DND-41 (cell line): ENCODE measurements at regions not wholly inside any gene's neighbourhood (a gene's known extent, or its start where the extent isn't known, plus 50 kb on each side); places are given as distances from the start of the nearest gene placed in this dataset.

Experiments used
- ATAC-seq: fragments of 200-7000 bp; cut with Tn5 transposase; 3 replicates; pipeline ENCODE4 v1.9.1; 2021; ENCODE audit warnings: low read depth; ENCODE audit not compliant: insufficient read depth
- DNase-seq: peaks from one replicate; pipeline ENCODE4 v3.0.0-alpha.2; 2020
- H2AFZ ChIP-seq: 2 replicates; pipeline ENCODE4 v1.6.0; 2012; ENCODE audit warnings: low read depth, low read length
- H3K27ac ChIP-seq: 2 replicates; pipeline ENCODE4 v1.5.1; 2012; ENCODE audit warnings: low read length, inconsistent platforms
- H3K27me3 ChIP-seq: fragments of 200-600 bp; sonication (generic); 2 replicates; pipeline ENCODE4 v1.6.0; 2012; ENCODE audit warnings: low read length, mild to moderate bottlenecking, inconsistent platforms; ENCODE audit not compliant: insufficient read depth, poor library complexity
- H3K36me3 ChIP-seq: 2 replicates; pipeline ENCODE4 v1.5.1; 2012; ENCODE audit warnings: low read length, inconsistent platforms; ENCODE audit not compliant: insufficient read depth
- H3K4me1 ChIP-seq: 2 replicates; pipeline ENCODE4 v1.5.1; 2012; ENCODE audit warnings: mild to moderate bottlenecking, low read length; ENCODE audit not compliant: insufficient read depth
- H3K4me2 ChIP-seq: 2 replicates; pipeline ENCODE4 v1.6.0; 2012; ENCODE audit warnings: mild to moderate bottlenecking, moderate library complexity, low read length, inconsistent platforms; ENCODE audit not compliant: insufficient read depth
- H3K4me3 ChIP-seq, 2 experiments: fragments of 200-600 bp in 1 of 2; shearing (Covaris generic) in 1 of 2; 2 replicates each; pipeline ENCODE4 v1.5.1; 2012 to 2016; ENCODE audit warnings: inconsistent platforms in 2 of 2, low read length in 2 of 2, mild to moderate bottlenecking in 2 of 2, low read depth in 1 of 2, moderate library complexity in 1 of 2
- H3K79me2 ChIP-seq: 2 replicates; pipeline ENCODE4 v1.6.0; 2012; ENCODE audit warnings: low read length, inconsistent platforms; ENCODE audit not compliant: insufficient read depth
- H3K9ac ChIP-seq: 2 replicates; pipeline ENCODE4 v1.6.0; 2012; ENCODE audit warnings: low read depth, mild to moderate bottlenecking, inconsistent platforms, low read length, moderate library complexity
- H3K9me3 ChIP-seq: 2 replicates; pipeline ENCODE4 v1.5.1; 2012; ENCODE audit warnings: low read length, moderate library complexity, mild to moderate bottlenecking, inconsistent platforms; ENCODE audit not compliant: insufficient read depth, severe bottlenecking
- H4K20me1 ChIP-seq: 2 replicates; pipeline ENCODE4 v1.6.0; 2012; ENCODE audit warnings: low read length; ENCODE audit not compliant: insufficient read depth
- CTCF ChIP-seq: IDR thresholded peaks from 2 replicates; pipeline ENCODE4 v1.5.1; 2012; ENCODE audit warnings: borderline replicate concordance, low read length, moderate library complexity, mild to moderate bottlenecking; ENCODE audit not compliant: poor library complexity, severe bottlenecking; ENCODE audit errors: extremely low read depth
- EZH2 ChIP-seq: IDR thresholded peaks from 3 replicates; pipeline ENCODE4 v1.6.1; 2012; ENCODE audit warnings: borderline replicate concordance, low read depth, mild to moderate bottlenecking, moderate library complexity, low read length, inconsistent platforms; ENCODE audit not compliant: severe bottlenecking

DNA sequence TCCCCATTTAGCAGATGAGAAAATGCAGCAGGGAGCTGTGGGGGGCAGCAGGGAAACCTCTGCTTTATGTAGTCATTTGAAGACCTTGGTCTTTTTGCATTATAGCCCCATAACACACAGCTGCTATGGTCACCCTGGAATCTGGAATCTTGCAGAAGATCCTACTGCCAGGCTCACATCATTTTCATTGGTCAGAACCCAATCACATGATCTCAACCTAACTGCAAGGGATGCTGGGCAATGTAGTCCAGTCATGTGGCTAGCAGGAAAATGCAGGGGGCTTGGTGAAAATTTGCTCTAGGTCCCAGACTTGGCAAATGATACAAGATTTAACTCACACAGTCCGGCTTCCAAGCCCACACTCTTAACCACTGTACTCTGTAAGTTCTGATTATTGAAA is 1028.7 kb downstream of the AACS start:
- DNase-seq (no peak), ATAC-seq (no peak)
- H3K27ac ChIP-seq: no peak overlapping the region

DNA sequence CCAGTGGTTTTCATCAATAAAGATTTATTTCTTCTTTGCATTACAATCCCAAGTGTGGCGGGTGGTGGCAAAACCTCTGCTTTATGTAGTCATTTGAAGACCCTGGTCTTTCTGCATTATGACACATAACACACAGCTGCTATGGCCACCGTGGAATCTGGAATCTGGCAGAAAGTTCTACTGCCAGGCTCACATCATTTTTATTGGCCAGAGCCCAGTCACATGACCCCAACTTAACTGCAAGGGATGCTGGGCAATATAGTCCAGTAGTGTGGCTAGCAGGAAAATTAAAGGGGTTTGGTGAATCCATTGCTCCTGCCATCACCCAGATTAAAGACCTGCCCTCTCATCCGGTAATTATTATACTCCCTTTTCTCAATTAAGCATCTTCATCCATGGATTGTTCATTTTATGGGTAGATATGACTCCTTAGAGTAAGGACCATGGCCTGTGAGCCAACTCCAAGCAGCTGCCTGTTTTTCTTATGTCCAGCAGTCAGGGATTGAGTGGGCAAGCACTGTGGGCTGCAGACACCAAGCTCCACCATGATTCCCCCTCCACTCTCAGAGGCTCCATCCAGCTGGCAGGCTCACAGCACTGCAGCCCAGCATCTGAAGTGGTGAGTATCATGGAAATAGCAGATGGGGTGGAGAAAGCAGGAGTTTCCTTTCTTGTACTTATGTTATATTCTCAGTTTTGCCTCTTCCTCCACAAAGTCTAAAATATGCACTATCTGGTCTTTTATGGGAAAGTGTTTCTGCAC is 1030.7 kb downstream of the AACS start:
- no peaks in the 10 kb centered on the region for H3K36me3 ChIP-seq
- DNase-seq: no peak

More for the DNA sequence above, 1028.7 kb downstream of the AACS start:
- TF ChIP-seq EZH2: no peak
- no peak overlapping the region for H3K4me3 ChIP-seq
- no peaks in the 10 kb centered on the region for H3K36me3 ChIP-seq
- no peaks in the 10 kb centered on the region for H3K4me1 ChIP-seq
- no peaks in the 10 kb centered on the region for H3K79me2 ChIP-seq
- no peak overlapping the region for H2AFZ ChIP-seq
- no peaks in the 10 kb centered on the region for H3K27me3 ChIP-seq
- H3K9ac ChIP-seq: no peak overlapping the region
- no peaks in the 10 kb centered on the region for H3K9me3 ChIP-seq
- H3K4me2 ChIP-seq: no peak overlapping the region
- H4K20me1 ChIP-seq: no peaks in the 10 kb centered on the region

GRCh38 chr12:126106706-126107105 is 1041.5 kb downstream of the AACS start:
- no peak for TF ChIP-seq CTCF
- no peak for TF ChIP-seq EZH2
- Histone ChIP-seq H3K9me3 (no peaks in the 10 kb centered on the region), H3K27me3 (no peaks in the 10 kb centered on the region), H3K4me1 (no peaks in the 10 kb centered on the region), H3K4me2 (no peak overlapping the region), H2AFZ (no peak overlapping the region), H3K4me3 (no peak overlapping the region), H3K36me3 (no peaks in the 10 kb centered on the region), H3K27ac (no peak overlapping the region), H4K20me1 (no peaks in the 10 kb centered on the region), H3K79me2 (no peaks in the 10 kb centered on the region), H3K9ac (no peak overlapping the region)
- DNase-seq: no peak
- no peak for ATAC-seq

More for the DNA sequence above, 1030.7 kb downstream of the AACS start:
- no peak overlapping the region for H3K27ac ChIP-seq
- no peaks in the 10 kb centered on the region for H3K79me2 ChIP-seq
- H3K9me3 ChIP-seq: no peaks in the 10 kb centered on the region
- no peaks in the 10 kb centered on the region for H4K20me1 ChIP-seq
- H3K4me3 ChIP-seq: no peak overlapping the region
- H2AFZ ChIP-seq: no peak overlapping the region
- H3K9ac ChIP-seq: no peak overlapping the region
- no peak for ATAC-seq
- H3K27me3 ChIP-seq: no peaks in the 10 kb centered on the region
- TF ChIP-seq EZH2: no peak
- no peak for TF ChIP-seq CTCF
- H3K4me1 ChIP-seq: no peaks in the 10 kb centered on the region
- H3K4me2 ChIP-seq: no peak overlapping the region

GRCh38 chr12:126107659-126108058 is 1042.4 kb downstream of the AACS start:
- Histone ChIP-seq H3K36me3 (no peaks in the 10 kb centered on the region), H3K27me3 (no peaks in the 10 kb centered on the region)
- no peak for ATAC-seq

More at GRCh38 chr12:126107659-126108058, 1042.4 kb downstream of the AACS start:
- H4K20me1 ChIP-seq: no peaks in the 10 kb centered on the region
- H3K79me2 ChIP-seq: no peaks in the 10 kb centered on the region
- no peak overlapping the region for H3K9ac ChIP-seq
- DNase-seq: no peak
- no peak overlapping the region for H3K4me2 ChIP-seq
- no peaks in the 10 kb centered on the region for H3K9me3 ChIP-seq
- no peak for TF ChIP-seq EZH2
- TF ChIP-seq CTCF: no peak
- H3K4me1 ChIP-seq: no peaks in the 10 kb centered on the region
- no peak overlapping the region for H3K4me3 ChIP-seq
- no peak overlapping the region for H2AFZ ChIP-seq
- H3K27ac ChIP-seq: no peak overlapping the region
